ENCODE measurements at regions not wholly inside any gene's neighbourhood (a gene's known extent, or its start where the extent isn't known, plus 50 kb on each side); places are given as distances from the start of the nearest gene placed in this dataset.
"Not testable (repeated sequence)": the region's sequence is repeated elsewhere in the genome, so short reads cannot be mapped to it uniquely, and the experiment has no call there.

GRCh38 chr2:167333245-167333644, 445.0 kb downstream of the XIRP2 start:
- H3K4me1 ChIP-seq = no peaks in the 10 kb centered on the region
- TF ChIP-seq POLR2AphosphoS5 (IDR thresholded peaks at IDR 0.05) (no peak), POLR2A (IDR thresholded peaks at IDR 0.05) (no peak), EP300 (IDR thresholded peaks at IDR 0.05) (no peak)
- TF ChIP-seq, protein P1, sequence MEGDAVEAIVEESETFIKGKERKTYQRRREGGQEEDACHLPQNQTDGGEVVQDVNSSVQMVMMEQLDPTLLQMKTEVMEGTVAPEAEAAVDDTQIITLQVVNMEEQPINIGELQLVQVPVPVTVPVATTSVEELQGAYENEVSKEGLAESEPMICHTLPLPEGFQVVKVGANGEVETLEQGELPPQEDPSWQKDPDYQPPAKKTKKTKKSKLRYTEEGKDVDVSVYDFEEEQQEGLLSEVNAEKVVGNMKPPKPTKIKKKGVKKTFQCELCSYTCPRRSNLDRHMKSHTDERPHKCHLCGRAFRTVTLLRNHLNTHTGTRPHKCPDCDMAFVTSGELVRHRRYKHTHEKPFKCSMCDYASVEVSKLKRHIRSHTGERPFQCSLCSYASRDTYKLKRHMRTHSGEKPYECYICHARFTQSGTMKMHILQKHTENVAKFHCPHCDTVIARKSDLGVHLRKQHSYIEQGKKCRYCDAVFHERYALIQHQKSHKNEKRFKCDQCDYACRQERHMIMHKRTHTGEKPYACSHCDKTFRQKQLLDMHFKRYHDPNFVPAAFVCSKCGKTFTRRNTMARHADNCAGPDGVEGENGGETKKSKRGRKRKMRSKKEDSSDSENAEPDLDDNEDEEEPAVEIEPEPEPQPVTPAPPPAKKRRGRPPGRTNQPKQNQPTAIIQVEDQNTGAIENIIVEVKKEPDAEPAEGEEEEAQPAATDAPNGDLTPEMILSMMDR (IDR thresholded peaks at IDR 0.05) = no peak
- no peak for ATAC-seq
- H3K9me3 ChIP-seq = no peaks in the 10 kb centered on the region
- WGBS, 2 donors (ENCODE audit: low coverage in 1 of 2) = 60 to 78% methylated on average over 2 to 3 of the region's 3 CpGs
- no peaks in the 10 kb centered on the region for H3K27me3 ChIP-seq
- H3K36me3 ChIP-seq = no peaks in the 10 kb centered on the region
- no peak overlapping the region for H3K4me3 ChIP-seq
- no peak overlapping the region for H3K27ac ChIP-seq

- no peak for ATAC-seq
- TF ChIP-seq, protein P1 (IDR thresholded peaks at IDR 0.05) = no peak
- TF ChIP-seq POLR2AphosphoS5 (IDR thresholded peaks at IDR 0.05) (no peak), EP300 (IDR thresholded peaks at IDR 0.05) (no peak), POLR2A (IDR thresholded peaks at IDR 0.05) (no peak)
- no peak overlapping the region for H3K27ac ChIP-seq
- no peaks in the 10 kb centered on the region for H3K9me3 ChIP-seq
- WGBS, 2 donors (ENCODE audit: low coverage in 1 of 2) = 50% methylated on average over 2 of the region's 2 CpGs; no CpG with 5 or more reads in 1 of the 2 donors
- H3K27me3 ChIP-seq = no peaks in the 10 kb centered on the region
- H3K36me3 ChIP-seq = no peaks in the 10 kb centered on the region
- no peaks in the 10 kb centered on the region for H3K4me1 ChIP-seq
- no peak overlapping the region for H3K4me3 ChIP-seq
These were observed 444.1 kb downstream of the XIRP2 start for GRCh38 chr2:167332358-167332757.

- H3K9me3 ChIP-seq = no peaks in the 10 kb centered on the region
- no peak overlapping the region for H3K27ac ChIP-seq
- no peaks in the 10 kb centered on the region for H3K36me3 ChIP-seq
- no peak for ATAC-seq
- 86% methylated on average over 2 of the region's 5 CpGs; no CpG with 5 or more reads in 1 of the 2 donors for WGBS, 2 donors (ENCODE audit: low coverage in 1 of 2)
- H3K27me3 ChIP-seq = no peaks in the 10 kb centered on the region
- TF ChIP-seq, protein P1 (IDR thresholded peaks at IDR 0.05) = no peak
- no peak for TF ChIP-seq EP300 (IDR thresholded peaks at IDR 0.05)
- no peak for TF ChIP-seq POLR2A (IDR thresholded peaks at IDR 0.05)
- TF ChIP-seq POLR2AphosphoS5 (IDR thresholded peaks at IDR 0.05) = no peak
- no peaks in the 10 kb centered on the region for H3K4me1 ChIP-seq
- H3K4me3 ChIP-seq = no peak overlapping the region
These were observed 443.5 kb downstream of the XIRP2 start for GRCh38 chr2:167331636-167332232.

- ATAC-seq, H3K9me3 ChIP-seq, H3K27me3 ChIP-seq, H3K4me3 ChIP-seq, H3K36me3 ChIP-seq, H3K4me1 ChIP-seq, H3K27ac ChIP-seq: not testable (repeated sequence)
- 87 to 96% methylated on average over 3 to 8 of the region's 8 CpGs for WGBS, 2 donors (ENCODE audit: low coverage in 1 of 2)
These were observed 440.5 kb downstream of the XIRP2 start for GRCh38 chr2:167328808-167329207.

DNA sequence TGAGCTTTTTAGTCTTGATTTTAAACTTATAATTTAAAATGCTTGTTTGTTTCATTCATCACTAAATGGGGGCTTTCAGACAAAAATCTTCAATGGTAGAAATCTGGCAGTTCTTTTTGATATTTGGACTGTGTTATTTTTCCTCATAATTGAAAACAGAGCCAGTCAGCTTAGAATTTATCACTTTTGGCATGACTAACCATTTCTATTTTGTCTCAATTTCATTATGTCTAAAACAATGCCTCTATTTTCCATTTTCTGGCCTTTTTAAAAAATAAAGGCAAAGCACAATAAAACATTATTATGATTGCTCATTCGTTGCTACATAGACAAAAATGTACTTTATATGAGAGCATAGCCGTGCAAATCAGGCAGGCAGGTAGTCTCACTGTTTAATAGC, 434.5 kb downstream of the XIRP2 start:
- H3K27ac ChIP-seq = no peak overlapping the region
- WGBS, 2 donors (ENCODE audit: low coverage in 1 of 2) = 49 to 69% methylated on average over 2 of the region's 2 CpGs
- no peak for ATAC-seq
- no peaks in the 10 kb centered on the region for H3K9me3 ChIP-seq
- H3K4me1 ChIP-seq = no peaks in the 10 kb centered on the region
- H3K27me3 ChIP-seq = no peaks in the 10 kb centered on the region
- no peak for TF ChIP-seq POLR2A (IDR thresholded peaks at IDR 0.05)
- no peaks in the 10 kb centered on the region for H3K36me3 ChIP-seq
- H3K4me3 ChIP-seq = no peak overlapping the region

DNA sequence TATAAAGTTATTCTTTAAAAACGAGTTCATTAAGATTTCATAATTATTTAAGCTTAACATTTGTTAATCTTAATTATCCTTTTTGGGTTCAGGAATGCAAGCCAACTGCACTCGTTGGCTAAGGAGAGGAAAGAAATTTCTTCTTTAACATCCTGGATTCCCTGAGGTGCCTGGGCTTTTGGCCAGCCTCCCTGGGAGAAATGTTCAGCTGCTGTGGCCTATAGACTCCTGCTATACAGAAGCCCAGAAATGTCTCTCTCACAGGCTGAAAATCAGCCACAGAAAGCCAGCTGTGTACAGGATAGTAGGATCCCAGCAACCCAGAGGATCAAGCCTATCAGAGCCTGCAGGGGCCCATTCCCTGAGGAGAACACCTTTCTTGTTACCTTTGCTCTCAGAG, 430.3 kb downstream of the XIRP2 start:
- no peak for ATAC-seq

More for the DNA sequence above, 430.3 kb downstream of the XIRP2 start:
- WGBS, 2 donors (ENCODE audit: low coverage in 1 of 2) = 49 to 87% methylated on average over 2 of the region's 2 CpGs
- TF ChIP-seq POLR2A (IDR thresholded peaks at IDR 0.05) (no peak), POLR2AphosphoS5 (IDR thresholded peaks at IDR 0.05) (no peak)
- TF ChIP-seq, protein P1 (IDR thresholded peaks at IDR 0.05) = no peak
- Histone ChIP-seq H3K4me3 (no peak overlapping the region), H3K27ac (no peak overlapping the region), H3K9me3 (no peaks in the 10 kb centered on the region), H3K36me3 (no peaks in the 10 kb centered on the region), H3K4me1 (no peaks in the 10 kb centered on the region), H3K27me3 (no peaks in the 10 kb centered on the region)
